A673 (cell line): ENCODE measurements at regions not wholly inside any gene's neighbourhood (a gene's known extent, or its start where the extent isn't known, plus 50 kb on each side); places are given as distances from the start of the nearest gene placed in this dataset.
"Not testable (repeated sequence)": the region's sequence is repeated elsewhere in the genome, so short reads cannot be mapped to it uniquely, and the experiment has no call there.

Experiments
- BruUV-seq: library from RNA; stranded (reverse); fragments of 400-500 nt; replicated peaks from 2 replicates; lab custom pipeline; 2021; lab: Mats Ljungman, UMichigan
- CTCF ChIA-PET: fragments of 300-600 bp; sonication (Branson Sonifier 250); formaldehyde crosslinking; loops from one replicate; lab custom pipeline; 2022; ENCODE audit warnings: antibody characterized with exemption; lab: Charles Lee
- POLR2A ChIA-PET: fragments of 300-600 bp; sonication (Branson Sonifier 250); formaldehyde crosslinking; loops from one replicate; lab custom pipeline; 2022; ENCODE audit warnings: antibody characterized with exemption; ENCODE audit not compliant: low non-redundant PET; lab: Charles Lee
- DNase-seq: peaks from one replicate; pipeline ENCODE4 v3.0.0-alpha.2; 2015; ENCODE audit warnings: low spot score
- H3K27ac ChIP-seq: fragments of 200-600 bp; sonication (generic); 2 replicates; pipeline ENCODE4 v1.5.1; 2016; ENCODE audit warnings: mixed run types, low read depth, mild to moderate bottlenecking, mixed read lengths, antibody characterized with exemption, low read length; ENCODE audit not compliant: poor library complexity, severe bottlenecking
- H3K27me3 ChIP-seq: fragments of 200-600 bp; sonication (generic); replicated peaks from 2 replicates; pipeline ENCODE4 v1.6.1; 2017; ENCODE audit warnings: mixed run types, low read depth, mild to moderate bottlenecking, mixed read lengths, antibody characterized with exemption, low read length; ENCODE audit not compliant: insufficient read depth, poor library complexity
- H3K36me3 ChIP-seq: fragments of 200-600 bp; sonication (generic); 2 replicates; pipeline ENCODE4 v1.6.1; 2016; ENCODE audit warnings: mixed run types, mild to moderate bottlenecking, mixed read lengths, antibody characterized with exemption, low read length; ENCODE audit not compliant: insufficient read depth, poor library complexity, severe bottlenecking
- H3K4me1 ChIP-seq: fragments of 200-600 bp; sonication (generic); 2 replicates; pipeline ENCODE4 v1.6.1; 2017; ENCODE audit warnings: mixed run types, mild to moderate bottlenecking, mixed read lengths, antibody characterized with exemption, low read length; ENCODE audit not compliant: insufficient read depth, poor library complexity, severe bottlenecking
- H3K4me3 ChIP-seq: fragments of 200-600 bp; sonication (generic); 2 replicates; pipeline ENCODE4 v1.5.1; 2016; ENCODE audit warnings: low read depth, mixed run types, mild to moderate bottlenecking, mixed read lengths, low read length; ENCODE audit not compliant: poor library complexity, severe bottlenecking
- H3K9me3 ChIP-seq: fragments of 200-600 bp; sonication (generic); 2 replicates; pipeline ENCODE4 v1.6.1; 2016; ENCODE audit warnings: mixed run types, low read depth, mild to moderate bottlenecking, mixed read lengths, antibody characterized with exemption, low read length; ENCODE audit not compliant: poor library complexity, severe bottlenecking
- CTCF ChIP-seq: fragments of 300-800, 200-600 bp; sonication (generic); conservative IDR thresholded peaks from 2 replicates; pipeline ENCODE4 v1.5.1; 2017; ENCODE audit warnings: low read depth, mild to moderate bottlenecking, antibody characterized with exemption, low read length, moderate library complexity, mixed read lengths
- EZH2 ChIP-seq: fragments of 200-600 bp; sonication (generic); IDR thresholded peaks from 2 replicates; pipeline ENCODE4 v1.6.1; 2017; ENCODE audit warnings: borderline replicate concordance, low read depth, mild to moderate bottlenecking, mixed read lengths, antibody characterized with exemption, low read length; ENCODE audit not compliant: poor library complexity, severe bottlenecking
- intact Hi-C: fragments of 100-400 bp; cut with micrococcal nuclease; formaldehyde crosslinking; loops from one replicate; pipeline ENCODE4 v1.10.0; 2022; ENCODE audit not compliant: unreplicated experiment

- POLR2A ChIA-PET = no interaction called here
- intact Hi-C loops = no loop called here
Measured at GRCh38 chr5:113761594-113761993, 248.1 kb downstream of the YTHDC2 start.

GRCh38 chr5:113764382-113764781 is 250.9 kb downstream of the YTHDC2 start:
- no peak for DNase-seq
- intact Hi-C loops = no loop called here

More at GRCh38 chr5:113761594-113761993, 248.1 kb downstream of the YTHDC2 start:
- Histone ChIP-seq H3K27me3 (peaks cover 10% of the 10 kb centered on the region), H3K36me3 (no peaks in the 10 kb centered on the region), H3K27ac (no peak overlapping the region), H3K4me1 (no peaks in the 10 kb centered on the region), H3K4me3 (no peak overlapping the region), H3K9me3 (no peaks in the 10 kb centered on the region)
- no TSS peak for BruUV-seq
- no peak for TF ChIP-seq EZH2
- TF ChIP-seq CTCF = no peak
- CTCF ChIA-PET = interaction anchor here (0.6 kb wide), 1 partner anchor 103 kb away, joined by 3 read pairs; no protein-coding TSS in a partner anchor
- DNase-seq = no peak

GRCh38 chr5:113766827-113767226 is 253.3 kb downstream of the YTHDC2 start:
- POLR2A ChIA-PET, BruUV-seq, CTCF ChIA-PET: not testable (repeated sequence)

More at GRCh38 chr5:113764382-113764781, 250.9 kb downstream of the YTHDC2 start:
- TF ChIP-seq CTCF (no peak), EZH2 (no peak)
- no peak overlapping the region for H3K27ac ChIP-seq
- no peak overlapping the region for H3K4me3 ChIP-seq
- CTCF ChIA-PET = no interaction called here
- no peaks in the 10 kb centered on the region for H3K4me1 ChIP-seq
- H3K36me3 ChIP-seq = no peaks in the 10 kb centered on the region
- H3K27me3 ChIP-seq = peaks cover 6% of the 10 kb centered on the region
- BruUV-seq = no TSS peak
- POLR2A ChIA-PET = no interaction called here
- H3K9me3 ChIP-seq = no peaks in the 10 kb centered on the region

DNA sequence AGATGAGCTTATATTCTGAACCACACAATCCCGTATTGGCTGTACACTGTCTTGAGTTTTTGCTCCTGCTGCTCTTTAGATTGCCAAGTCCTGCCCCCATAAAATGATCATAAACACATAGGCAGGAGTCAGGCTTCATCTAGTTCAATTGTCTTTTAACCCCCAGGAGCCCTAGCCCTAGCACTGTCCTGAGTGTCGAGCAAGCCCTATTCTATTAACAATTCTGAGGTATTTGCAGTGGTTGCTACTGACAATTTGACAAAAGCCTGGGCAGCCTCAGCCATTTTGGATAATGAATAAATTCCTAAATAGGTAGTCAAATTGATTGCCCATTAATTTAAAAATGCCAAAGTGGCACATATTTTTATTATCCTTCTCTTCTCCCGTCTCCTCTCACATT is 257.2 kb downstream of the YTHDC2 start:
- ChIA-PET CTCF (no interaction called here), POLR2A (no interaction called here)
- H3K27ac ChIP-seq = no peak overlapping the region
- no peak for DNase-seq
- H3K4me1 ChIP-seq = no peaks in the 10 kb centered on the region
- no peaks in the 10 kb centered on the region for H3K9me3 ChIP-seq
- H3K4me3 ChIP-seq = no peak overlapping the region
- TF ChIP-seq EZH2 = no peak
- no peak for TF ChIP-seq CTCF
- intact Hi-C loops = no loop called here
- no peaks in the 10 kb centered on the region for H3K27me3 ChIP-seq
- no TSS peak for BruUV-seq
- no peaks in the 10 kb centered on the region for H3K36me3 ChIP-seq

More at GRCh38 chr5:113766827-113767226, 253.3 kb downstream of the YTHDC2 start:
- DNase-seq, intact Hi-C loops, H3K4me3 ChIP-seq, H3K27me3 ChIP-seq, H3K4me1 ChIP-seq, H3K36me3 ChIP-seq, H3K27ac ChIP-seq, H3K9me3 ChIP-seq: not testable (repeated sequence)
